GM19023 (cell line): ENCODE measurements at regions not wholly inside any gene's neighbourhood (a gene's known extent, or its start where the extent isn't known, plus 50 kb on each side); places are given as distances from the start of the nearest gene placed in this dataset.

Source experiments
- ATAC-seq: cut with Tn5 transposase; IDR thresholded peaks from one replicate; pipeline ENCODE4 v1.9.1; 2021; ENCODE audit warnings: mild to moderate bottlenecking, moderate library complexity; ENCODE audit not compliant: unreplicated experiment

- ATAC-seq, result no peak
Observed at GRCh38 chr3:168608926-168609325, 513.2 kb upstream of the GOLIM4 start.

DNA sequence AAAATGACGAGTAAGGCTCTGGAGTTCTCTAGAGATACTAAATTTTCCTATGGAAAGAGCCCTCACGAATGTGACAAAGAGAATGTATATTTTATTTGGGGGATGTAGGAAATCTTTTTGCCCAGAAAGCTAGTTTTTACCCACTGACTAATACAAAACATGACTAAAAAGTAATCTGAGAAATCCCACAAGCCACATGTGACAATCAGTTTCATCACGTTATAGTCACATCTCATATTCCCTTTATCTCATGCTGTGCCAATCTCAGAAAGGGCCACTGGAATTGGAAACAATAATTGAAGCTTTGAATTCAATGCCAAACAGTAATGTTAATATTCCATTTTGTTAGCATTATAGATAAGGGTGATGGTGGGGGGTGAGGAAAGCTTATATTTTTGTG lies 509.0 kb upstream of the GOLIM4 start:
- no peak for ATAC-seq

DNA sequence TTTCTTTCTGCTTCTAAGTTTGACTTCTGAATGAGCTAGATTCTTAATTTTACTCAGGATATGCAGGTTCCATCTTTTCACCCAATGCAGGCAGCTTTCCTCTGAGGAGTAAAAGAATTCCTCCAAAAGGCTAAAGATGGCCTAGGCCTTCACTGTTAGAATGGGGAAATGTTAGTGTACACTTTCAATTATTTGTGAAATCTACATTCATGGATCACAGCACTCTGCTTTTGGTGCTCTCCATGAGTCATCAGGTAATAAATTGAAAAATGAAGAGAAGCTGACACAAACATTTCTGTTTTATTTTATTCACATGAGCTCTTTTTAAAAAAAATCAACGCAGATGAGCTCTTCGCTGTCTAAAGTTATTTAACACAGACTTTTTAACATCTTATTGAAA lies 502.5 kb upstream of the GOLIM4 start:
- no peak for ATAC-seq

GRCh38 chr3:168596175-168596823 lies 500.6 kb upstream of the GOLIM4 start:
- no peak for ATAC-seq

- ATAC-seq, result no peak
Observed at GRCh38 chr3:168591587-168591986, 495.9 kb upstream of the GOLIM4 start.

GRCh38 chr3:168589376-168589775 lies 493.7 kb upstream of the GOLIM4 start:
- no peak for ATAC-seq

- ATAC-seq, result no peak
Observed at GRCh38 chr3:168585544-168585943, 489.8 kb upstream of the GOLIM4 start.

GRCh38 chr3:168583977-168584376 lies 488.3 kb upstream of the GOLIM4 start:
- ATAC-seq, result no peak

DNA sequence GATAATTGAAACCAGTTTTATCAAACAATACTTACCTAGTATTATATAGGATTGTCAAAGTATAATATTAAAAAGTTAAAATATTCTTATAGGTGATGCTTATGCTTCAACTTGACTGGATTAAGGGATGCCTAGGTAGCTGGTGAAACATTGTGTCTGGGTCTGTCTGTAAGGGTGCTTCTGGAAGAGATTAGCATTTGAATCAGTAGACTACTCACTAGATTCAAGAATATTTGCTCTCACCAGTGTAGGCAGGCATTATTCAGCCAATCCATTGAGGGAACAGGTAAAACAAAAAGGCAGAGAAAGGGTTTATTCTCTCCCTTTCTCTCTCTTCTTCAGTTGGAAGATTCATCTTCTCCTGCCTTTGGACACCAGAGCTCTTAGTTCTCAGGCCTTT lies 486.8 kb upstream of the GOLIM4 start:
- ATAC-seq, result no peak

GRCh38 chr3:168581771-168582225 lies 486.1 kb upstream of the GOLIM4 start:
- ATAC-seq, result no peak

DNA sequence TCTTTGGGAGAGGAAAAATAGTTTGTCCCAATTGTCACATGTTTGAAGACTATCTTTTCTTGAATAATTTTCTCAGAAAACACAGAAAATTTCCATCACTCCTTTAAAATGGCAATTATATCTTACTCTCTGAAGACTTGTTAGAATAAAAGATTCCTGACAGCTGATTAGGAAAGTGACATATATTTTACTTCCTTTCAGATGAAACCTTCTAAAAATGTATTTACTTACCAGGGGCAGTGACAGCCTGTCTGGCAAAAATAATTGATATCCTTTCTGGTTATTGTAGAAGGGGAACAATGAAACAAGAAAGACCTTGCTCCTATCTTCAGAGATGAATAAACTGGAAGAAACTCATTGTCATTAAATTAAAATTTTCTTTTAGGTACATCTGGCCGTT lies 483.3 kb upstream of the GOLIM4 start:
- no peak for ATAC-seq

- no peak for ATAC-seq
Observed at GRCh38 chr3:168575750-168576149, 480.0 kb upstream of the GOLIM4 start.

- no peak for ATAC-seq
Observed at GRCh38 chr3:168574455-168575158, 478.9 kb upstream of the GOLIM4 start.

GRCh38 chr3:168570404-168571155 lies 474.9 kb upstream of the GOLIM4 start:
- ATAC-seq, result no peak

DNA sequence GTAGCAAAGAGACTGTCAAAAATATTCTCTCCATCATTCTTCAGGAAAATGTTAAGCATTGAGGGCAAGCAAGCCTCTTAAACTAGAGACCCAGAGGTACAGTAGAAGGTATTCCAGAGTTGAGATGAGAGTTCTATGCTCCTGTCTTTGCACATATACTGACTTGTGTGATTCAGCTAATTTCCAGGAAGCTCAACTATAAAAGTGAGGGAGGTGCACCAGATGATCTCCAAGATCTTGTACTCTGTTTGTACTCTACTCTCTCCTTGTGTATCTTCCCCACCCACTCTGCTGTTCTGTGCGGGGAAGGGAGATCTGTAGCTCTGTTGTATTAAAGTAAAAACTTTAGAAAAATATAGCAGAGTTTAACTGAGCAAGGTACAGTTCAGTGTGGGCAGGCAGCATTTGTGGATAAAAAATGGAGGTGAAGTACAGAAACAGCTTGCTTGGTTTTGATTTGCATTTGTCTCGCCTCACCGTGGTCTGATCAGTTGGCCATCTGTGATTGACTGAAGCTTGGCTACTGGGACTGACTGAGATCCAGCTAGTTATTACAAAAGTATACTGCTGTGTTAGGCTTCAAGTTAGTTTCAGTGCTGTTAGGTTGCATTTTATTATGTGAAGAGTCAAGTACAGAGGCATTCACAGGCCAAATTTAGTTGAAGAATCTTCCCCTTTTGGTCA lies 463.1 kb upstream of the GOLIM4 start:
- peak; percentile 70 for ATAC-seq

- ATAC-seq, result no peak
Observed at GRCh38 chr3:168552251-168552650, 456.5 kb upstream of the GOLIM4 start.

DNA sequence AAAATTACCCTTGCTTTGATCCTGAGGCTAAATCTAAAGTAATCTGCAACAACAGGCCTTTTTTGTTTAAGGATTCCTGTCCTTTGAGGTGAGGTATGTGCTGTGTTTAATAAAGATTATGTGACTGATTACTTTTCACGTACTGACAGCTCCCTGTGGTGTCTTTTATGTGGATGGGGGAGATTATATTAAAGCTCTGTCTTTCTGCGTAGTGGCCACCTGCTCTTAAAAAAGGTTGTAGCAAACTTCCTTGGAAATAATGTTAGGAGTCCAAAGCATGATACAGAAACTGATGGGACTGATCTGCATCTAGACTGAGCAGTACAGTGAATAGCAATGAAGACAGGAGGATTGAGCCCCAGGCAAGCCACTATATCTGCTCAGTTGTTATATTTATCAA lies 453.0 kb upstream of the GOLIM4 start:
- ATAC-seq, result no peak

DNA sequence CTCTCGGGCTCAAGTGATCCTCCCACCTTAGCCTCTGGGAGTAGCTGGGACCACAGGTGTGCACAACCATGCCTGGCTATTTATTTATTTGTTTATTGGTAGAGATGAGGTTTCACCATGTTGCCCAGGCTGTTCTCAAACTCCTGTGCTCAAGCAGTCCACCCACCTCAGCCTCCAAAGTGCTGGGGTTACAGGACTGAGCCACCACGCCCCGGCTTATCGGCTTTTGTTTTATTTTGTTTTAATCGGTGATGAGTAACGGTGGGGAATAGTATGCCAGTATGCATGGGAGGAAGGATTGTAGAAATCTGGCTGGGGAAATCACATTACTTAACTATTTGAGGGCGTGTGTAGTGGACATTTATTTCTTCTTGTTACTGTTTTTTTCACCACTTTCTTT lies 451.0 kb upstream of the GOLIM4 start:
- no peak for ATAC-seq

DNA sequence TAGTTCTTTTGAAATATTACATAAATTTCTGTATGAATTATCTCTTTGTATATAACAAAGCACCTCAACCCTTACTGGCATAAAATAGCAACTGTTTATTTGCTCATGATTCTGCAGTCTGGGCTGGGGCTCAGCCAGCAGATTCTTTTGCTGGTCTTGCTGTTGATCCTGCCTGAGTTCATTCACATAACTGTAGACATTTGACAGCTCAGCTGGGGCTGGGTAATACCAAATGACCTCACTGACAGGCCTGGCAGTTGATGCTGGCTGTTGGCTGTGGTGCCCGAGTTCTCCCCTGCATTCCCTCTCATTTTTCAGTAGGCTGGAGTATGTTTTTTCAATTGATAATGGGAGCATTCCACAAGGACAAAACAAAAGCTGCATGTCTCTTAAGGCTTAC lies 449.9 kb upstream of the GOLIM4 start:
- no peak for ATAC-seq

- no peak for ATAC-seq
Observed at GRCh38 chr3:168544097-168544957, 448.6 kb upstream of the GOLIM4 start.
